GM23338 (cell line): ENCODE measurements at regions not wholly inside any gene's neighbourhood (a gene's known extent, or its start where the extent isn't known, plus 50 kb on each side); places are given as distances from the start of the nearest gene placed in this dataset.

ENCODE experiments used
- ATAC-seq: fragments of 200-7000 bp; cut with Tn5 transposase; 3 replicates; pipeline ENCODE4 v1.9.1; 2020
- DNase-seq: peaks from one replicate; pipeline ENCODE4 v3.0.0-alpha.2; 2015; ENCODE audit warnings: low spot score
- H2AFZ ChIP-seq: fragments of 200-600 bp; sonication (generic); 2 replicates; pipeline ENCODE4 v1.8.0; 2016; ENCODE audit warnings: antibody characterized with exemption, mild to moderate bottlenecking, moderate library complexity
- H3F3A ChIP-seq: fragments of 200-600 bp; sonication (generic); replicated peaks from 2 replicates; pipeline ENCODE4 v1.8.0; 2017; ENCODE audit warnings: antibody characterized with exemption, mixed run types, low read depth
- H3K27ac ChIP-seq: fragments of 200-600 bp; sonication (generic); 2 replicates; pipeline ENCODE4 v1.6.1; 2016; ENCODE audit warnings: low read depth
- H3K27me3 ChIP-seq: fragments of 200-600 bp; sonication (generic); 2 replicates; pipeline ENCODE4 v1.8.0; 2016; ENCODE audit warnings: mild to moderate bottlenecking, mixed run types, moderate library complexity; ENCODE audit not compliant: insufficient read depth
- H3K36me3 ChIP-seq: fragments of 200-600 bp; sonication (generic); 2 replicates; pipeline ENCODE4 v1.8.0; 2016; ENCODE audit warnings: mild to moderate bottlenecking; ENCODE audit not compliant: insufficient read depth
- H3K4me1 ChIP-seq: fragments of 200-600 bp; sonication (generic); 2 replicates; pipeline ENCODE4 v1.8.0; 2016; ENCODE audit warnings: mild to moderate bottlenecking, moderate library complexity; ENCODE audit not compliant: insufficient read depth
- H3K4me2 ChIP-seq: fragments of 200-600 bp; sonication (generic); 2 replicates; pipeline ENCODE4 v1.7.1; 2017; ENCODE audit warnings: mixed run types
- H3K4me3 ChIP-seq: fragments of 200-600 bp; sonication (generic); 2 replicates; pipeline ENCODE4 v1.6.1; 2016; ENCODE audit warnings: mixed run types
- H3K79me2 ChIP-seq: fragments of 200-600 bp; sonication (generic); replicated peaks from 2 replicates; pipeline ENCODE4 v1.8.0; 2017; ENCODE audit warnings: mild to moderate bottlenecking; ENCODE audit not compliant: insufficient read depth
- H3K9me2 ChIP-seq: fragments of 200-600 bp; sonication (generic); 2 replicates; pipeline ENCODE4 v1.8.0; 2017; ENCODE audit not compliant: insufficient read depth
- H4K20me1 ChIP-seq: fragments of 200-600 bp; sonication (generic); replicated peaks from 2 replicates; pipeline ENCODE4 v1.8.0; 2017; ENCODE audit warnings: mild to moderate bottlenecking; ENCODE audit not compliant: insufficient read depth
- H3K27ac Mint-ChIP-seq: 2 replicates; pipeline ENCODE4 v1.8.0; 2020; ENCODE audit warnings: inconsistent platforms, mild to moderate bottlenecking, moderate library complexity, mixed read lengths
- H3K27me3 Mint-ChIP-seq: 3 replicates; pipeline ENCODE4 v1.8.0; 2022; ENCODE audit warnings: low read depth, mild to moderate bottlenecking, moderate library complexity, mixed read lengths, inconsistent platforms; ENCODE audit not compliant: insufficient read depth, poor library complexity
- H3K36me3 Mint-ChIP-seq: 3 replicates; pipeline ENCODE4 v1.8.0; 2021; ENCODE audit warnings: low read depth, mild to moderate bottlenecking, inconsistent platforms, moderate library complexity, mixed read lengths
- H3K4me1 Mint-ChIP-seq: 3 replicates; pipeline ENCODE4 v1.8.0; 2020; ENCODE audit warnings: mild to moderate bottlenecking, inconsistent platforms, mixed read lengths
- H3K4me3 Mint-ChIP-seq: 3 replicates; pipeline ENCODE4 v1.8.0; 2021; ENCODE audit warnings: moderate library complexity, mild to moderate bottlenecking, inconsistent platforms, mixed read lengths
- H3K9me3 Mint-ChIP-seq: 3 replicates; pipeline ENCODE4 v1.8.0; 2020; ENCODE audit warnings: moderate library complexity, mild to moderate bottlenecking, inconsistent platforms, mixed read lengths
- CREB1 ChIP-seq: fragments of 250-450 bp; sonication (Bioruptor Pico); IDR thresholded peaks from 2 replicates; pipeline ENCODE4 v1.5.0; 2020; ENCODE audit warnings: low read depth, mild to moderate bottlenecking, moderate library complexity
- EZH2 ChIP-seq: fragments of 200-600 bp; sonication (generic); IDR thresholded peaks from one replicate; pipeline ENCODE4 v1.8.0; 2017; ENCODE audit warnings: antibody characterized with exemption, mild to moderate bottlenecking, low read depth; ENCODE audit not compliant: unreplicated experiment
- JUNB ChIP-seq: IDR thresholded peaks from one replicate; pipeline ENCODE4 v1.6.1; 2016; ENCODE audit warnings: antibody characterized with exemption; ENCODE audit not compliant: unreplicated experiment
- POLR2AphosphoS5 ChIP-seq: IDR thresholded peaks from 2 replicates; pipeline ENCODE4 v1.6.1; 2016; ENCODE audit warnings: antibody characterized with exemption, low read depth
- TF ChIP-seq, protein P1 (sequence below): IDR thresholded peaks from one replicate; pipeline ENCODE4 v1.6.1; 2018; ENCODE audit warnings: antibody characterized with exemption; ENCODE audit not compliant: unreplicated experiment
- TF ChIP-seq, protein P2 (sequence below), 2 experiments: fragments of 200-600 bp in 1 of 2; sonication (generic) in 1 of 2; conservative IDR thresholded peaks; 2 replicates each; pipeline versions ENCODE4 v1.5.1 to v1.6.1; 2016 to 2017; ENCODE audit warnings: antibody characterized with exemption in 2 of 2, low read depth in 2 of 2, mild to moderate bottlenecking in 2 of 2, moderate library complexity in 1 of 2
- TF ChIP-seq, protein P3 (sequence below): fragments of 250-450 bp; sonication (Bioruptor Pico); IDR thresholded peaks from 2 replicates; pipeline ENCODE4 v1.5.0; 2020; ENCODE audit warnings: mild to moderate bottlenecking, moderate library complexity

DNA sequence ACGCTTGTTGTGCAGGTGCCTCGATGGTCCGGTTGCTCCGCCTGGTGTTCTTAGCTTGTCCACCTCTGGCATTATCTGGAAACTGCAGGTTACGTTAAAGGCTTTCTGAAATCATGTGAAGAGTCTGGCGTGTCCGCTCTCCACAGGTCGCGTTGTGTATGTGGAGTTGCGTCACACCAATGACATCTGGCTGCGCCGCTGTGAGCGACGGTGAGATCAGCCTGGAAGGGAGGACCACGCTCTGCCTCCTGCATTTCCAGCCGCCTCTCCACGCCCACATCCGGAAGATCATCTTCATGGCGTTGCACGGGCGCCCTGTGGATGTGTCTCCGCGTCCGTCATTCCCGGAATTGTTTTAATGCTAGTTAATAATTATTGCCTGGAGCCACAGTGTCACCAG, 50.6 kb upstream of the GALNT9 start:
- no peak for ATAC-seq

GRCh38 chr12:132379576-132379975, 50.2 kb upstream of the GALNT9 start:
- H3K4me3 ChIP-seq, result no peak overlapping the region
- peaks cover 53% of the 10 kb centered on the region for H3K27me3 ChIP-seq
- H3F3A ChIP-seq, result no peaks in the 10 kb centered on the region

More for the DNA sequence above, 50.6 kb upstream of the GALNT9 start:
- H3K4me1 Mint-ChIP-seq, result peaks cover 12% of the 10 kb centered on the region
- no peak for DNase-seq
- Histone ChIP-seq H3K36me3 (no peaks in the 10 kb centered on the region), H4K20me1 (no peaks in the 10 kb centered on the region), H3K4me3 (no peak overlapping the region), H3F3A (no peaks in the 10 kb centered on the region), H3K27me3 (peaks cover 57% of the 10 kb centered on the region), H2AFZ (no peak overlapping the region), H3K79me2 (no peaks in the 10 kb centered on the region), H3K27ac (no peak overlapping the region), H3K4me1 (no peaks in the 10 kb centered on the region), H3K4me2 (no peak overlapping the region), H3K9me2 (no peaks in the 10 kb centered on the region)
- no peaks in the 10 kb centered on the region for H3K9me3 Mint-ChIP-seq
- no peak overlapping the region for H3K4me3 Mint-ChIP-seq
- peaks cover 30% of the 10 kb centered on the region for H3K27me3 Mint-ChIP-seq
- TF ChIP-seq POLR2AphosphoS5 (no peak), JUNB (no peak), EZH2 (no peak), CREB1 (CRISPR knock-in tag) (no peak)
- TF ChIP-seq, protein P1, sequence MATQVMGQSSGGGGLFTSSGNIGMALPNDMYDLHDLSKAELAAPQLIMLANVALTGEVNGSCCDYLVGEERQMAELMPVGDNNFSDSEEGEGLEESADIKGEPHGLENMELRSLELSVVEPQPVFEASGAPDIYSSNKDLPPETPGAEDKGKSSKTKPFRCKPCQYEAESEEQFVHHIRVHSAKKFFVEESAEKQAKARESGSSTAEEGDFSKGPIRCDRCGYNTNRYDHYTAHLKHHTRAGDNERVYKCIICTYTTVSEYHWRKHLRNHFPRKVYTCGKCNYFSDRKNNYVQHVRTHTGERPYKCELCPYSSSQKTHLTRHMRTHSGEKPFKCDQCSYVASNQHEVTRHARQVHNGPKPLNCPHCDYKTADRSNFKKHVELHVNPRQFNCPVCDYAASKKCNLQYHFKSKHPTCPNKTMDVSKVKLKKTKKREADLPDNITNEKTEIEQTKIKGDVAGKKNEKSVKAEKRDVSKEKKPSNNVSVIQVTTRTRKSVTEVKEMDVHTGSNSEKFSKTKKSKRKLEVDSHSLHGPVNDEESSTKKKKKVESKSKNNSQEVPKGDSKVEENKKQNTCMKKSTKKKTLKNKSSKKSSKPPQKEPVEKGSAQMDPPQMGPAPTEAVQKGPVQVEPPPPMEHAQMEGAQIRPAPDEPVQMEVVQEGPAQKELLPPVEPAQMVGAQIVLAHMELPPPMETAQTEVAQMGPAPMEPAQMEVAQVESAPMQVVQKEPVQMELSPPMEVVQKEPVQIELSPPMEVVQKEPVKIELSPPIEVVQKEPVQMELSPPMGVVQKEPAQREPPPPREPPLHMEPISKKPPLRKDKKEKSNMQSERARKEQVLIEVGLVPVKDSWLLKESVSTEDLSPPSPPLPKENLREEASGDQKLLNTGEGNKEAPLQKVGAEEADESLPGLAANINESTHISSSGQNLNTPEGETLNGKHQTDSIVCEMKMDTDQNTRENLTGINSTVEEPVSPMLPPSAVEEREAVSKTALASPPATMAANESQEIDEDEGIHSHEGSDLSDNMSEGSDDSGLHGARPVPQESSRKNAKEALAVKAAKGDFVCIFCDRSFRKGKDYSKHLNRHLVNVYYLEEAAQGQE, result no peak
- TF ChIP-seq, protein P2, sequence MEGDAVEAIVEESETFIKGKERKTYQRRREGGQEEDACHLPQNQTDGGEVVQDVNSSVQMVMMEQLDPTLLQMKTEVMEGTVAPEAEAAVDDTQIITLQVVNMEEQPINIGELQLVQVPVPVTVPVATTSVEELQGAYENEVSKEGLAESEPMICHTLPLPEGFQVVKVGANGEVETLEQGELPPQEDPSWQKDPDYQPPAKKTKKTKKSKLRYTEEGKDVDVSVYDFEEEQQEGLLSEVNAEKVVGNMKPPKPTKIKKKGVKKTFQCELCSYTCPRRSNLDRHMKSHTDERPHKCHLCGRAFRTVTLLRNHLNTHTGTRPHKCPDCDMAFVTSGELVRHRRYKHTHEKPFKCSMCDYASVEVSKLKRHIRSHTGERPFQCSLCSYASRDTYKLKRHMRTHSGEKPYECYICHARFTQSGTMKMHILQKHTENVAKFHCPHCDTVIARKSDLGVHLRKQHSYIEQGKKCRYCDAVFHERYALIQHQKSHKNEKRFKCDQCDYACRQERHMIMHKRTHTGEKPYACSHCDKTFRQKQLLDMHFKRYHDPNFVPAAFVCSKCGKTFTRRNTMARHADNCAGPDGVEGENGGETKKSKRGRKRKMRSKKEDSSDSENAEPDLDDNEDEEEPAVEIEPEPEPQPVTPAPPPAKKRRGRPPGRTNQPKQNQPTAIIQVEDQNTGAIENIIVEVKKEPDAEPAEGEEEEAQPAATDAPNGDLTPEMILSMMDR (conservative IDR thresholded peaks at IDR 0.05; ENCODE audit: low read depth in 2 of 2), result no peak
- no peak overlapping the region for H3K27ac Mint-ChIP-seq
- no peaks in the 10 kb centered on the region for H3K36me3 Mint-ChIP-seq

More at GRCh38 chr12:132379576-132379975, 50.2 kb upstream of the GALNT9 start:
- Histone ChIP-seq H3K79me2 (no peaks in the 10 kb centered on the region), H4K20me1 (no peaks in the 10 kb centered on the region), H3K36me3 (no peaks in the 10 kb centered on the region), H3K4me1 (no peaks in the 10 kb centered on the region), H2AFZ (no peak overlapping the region), H3K4me2 (no peak overlapping the region), H3K27ac (no peak overlapping the region), H3K9me2 (no peaks in the 10 kb centered on the region)
- no peaks in the 10 kb centered on the region for H3K9me3 Mint-ChIP-seq
- H3K36me3 Mint-ChIP-seq, result no peaks in the 10 kb centered on the region
- peaks cover 14% of the 10 kb centered on the region for H3K4me1 Mint-ChIP-seq
- ATAC-seq, result no peak
- H3K27ac Mint-ChIP-seq, result no peak overlapping the region
- TF ChIP-seq, protein P2 (conservative IDR thresholded peaks at IDR 0.05; ENCODE audit: low read depth in 2 of 2), result no peak
- TF ChIP-seq, protein P3, sequence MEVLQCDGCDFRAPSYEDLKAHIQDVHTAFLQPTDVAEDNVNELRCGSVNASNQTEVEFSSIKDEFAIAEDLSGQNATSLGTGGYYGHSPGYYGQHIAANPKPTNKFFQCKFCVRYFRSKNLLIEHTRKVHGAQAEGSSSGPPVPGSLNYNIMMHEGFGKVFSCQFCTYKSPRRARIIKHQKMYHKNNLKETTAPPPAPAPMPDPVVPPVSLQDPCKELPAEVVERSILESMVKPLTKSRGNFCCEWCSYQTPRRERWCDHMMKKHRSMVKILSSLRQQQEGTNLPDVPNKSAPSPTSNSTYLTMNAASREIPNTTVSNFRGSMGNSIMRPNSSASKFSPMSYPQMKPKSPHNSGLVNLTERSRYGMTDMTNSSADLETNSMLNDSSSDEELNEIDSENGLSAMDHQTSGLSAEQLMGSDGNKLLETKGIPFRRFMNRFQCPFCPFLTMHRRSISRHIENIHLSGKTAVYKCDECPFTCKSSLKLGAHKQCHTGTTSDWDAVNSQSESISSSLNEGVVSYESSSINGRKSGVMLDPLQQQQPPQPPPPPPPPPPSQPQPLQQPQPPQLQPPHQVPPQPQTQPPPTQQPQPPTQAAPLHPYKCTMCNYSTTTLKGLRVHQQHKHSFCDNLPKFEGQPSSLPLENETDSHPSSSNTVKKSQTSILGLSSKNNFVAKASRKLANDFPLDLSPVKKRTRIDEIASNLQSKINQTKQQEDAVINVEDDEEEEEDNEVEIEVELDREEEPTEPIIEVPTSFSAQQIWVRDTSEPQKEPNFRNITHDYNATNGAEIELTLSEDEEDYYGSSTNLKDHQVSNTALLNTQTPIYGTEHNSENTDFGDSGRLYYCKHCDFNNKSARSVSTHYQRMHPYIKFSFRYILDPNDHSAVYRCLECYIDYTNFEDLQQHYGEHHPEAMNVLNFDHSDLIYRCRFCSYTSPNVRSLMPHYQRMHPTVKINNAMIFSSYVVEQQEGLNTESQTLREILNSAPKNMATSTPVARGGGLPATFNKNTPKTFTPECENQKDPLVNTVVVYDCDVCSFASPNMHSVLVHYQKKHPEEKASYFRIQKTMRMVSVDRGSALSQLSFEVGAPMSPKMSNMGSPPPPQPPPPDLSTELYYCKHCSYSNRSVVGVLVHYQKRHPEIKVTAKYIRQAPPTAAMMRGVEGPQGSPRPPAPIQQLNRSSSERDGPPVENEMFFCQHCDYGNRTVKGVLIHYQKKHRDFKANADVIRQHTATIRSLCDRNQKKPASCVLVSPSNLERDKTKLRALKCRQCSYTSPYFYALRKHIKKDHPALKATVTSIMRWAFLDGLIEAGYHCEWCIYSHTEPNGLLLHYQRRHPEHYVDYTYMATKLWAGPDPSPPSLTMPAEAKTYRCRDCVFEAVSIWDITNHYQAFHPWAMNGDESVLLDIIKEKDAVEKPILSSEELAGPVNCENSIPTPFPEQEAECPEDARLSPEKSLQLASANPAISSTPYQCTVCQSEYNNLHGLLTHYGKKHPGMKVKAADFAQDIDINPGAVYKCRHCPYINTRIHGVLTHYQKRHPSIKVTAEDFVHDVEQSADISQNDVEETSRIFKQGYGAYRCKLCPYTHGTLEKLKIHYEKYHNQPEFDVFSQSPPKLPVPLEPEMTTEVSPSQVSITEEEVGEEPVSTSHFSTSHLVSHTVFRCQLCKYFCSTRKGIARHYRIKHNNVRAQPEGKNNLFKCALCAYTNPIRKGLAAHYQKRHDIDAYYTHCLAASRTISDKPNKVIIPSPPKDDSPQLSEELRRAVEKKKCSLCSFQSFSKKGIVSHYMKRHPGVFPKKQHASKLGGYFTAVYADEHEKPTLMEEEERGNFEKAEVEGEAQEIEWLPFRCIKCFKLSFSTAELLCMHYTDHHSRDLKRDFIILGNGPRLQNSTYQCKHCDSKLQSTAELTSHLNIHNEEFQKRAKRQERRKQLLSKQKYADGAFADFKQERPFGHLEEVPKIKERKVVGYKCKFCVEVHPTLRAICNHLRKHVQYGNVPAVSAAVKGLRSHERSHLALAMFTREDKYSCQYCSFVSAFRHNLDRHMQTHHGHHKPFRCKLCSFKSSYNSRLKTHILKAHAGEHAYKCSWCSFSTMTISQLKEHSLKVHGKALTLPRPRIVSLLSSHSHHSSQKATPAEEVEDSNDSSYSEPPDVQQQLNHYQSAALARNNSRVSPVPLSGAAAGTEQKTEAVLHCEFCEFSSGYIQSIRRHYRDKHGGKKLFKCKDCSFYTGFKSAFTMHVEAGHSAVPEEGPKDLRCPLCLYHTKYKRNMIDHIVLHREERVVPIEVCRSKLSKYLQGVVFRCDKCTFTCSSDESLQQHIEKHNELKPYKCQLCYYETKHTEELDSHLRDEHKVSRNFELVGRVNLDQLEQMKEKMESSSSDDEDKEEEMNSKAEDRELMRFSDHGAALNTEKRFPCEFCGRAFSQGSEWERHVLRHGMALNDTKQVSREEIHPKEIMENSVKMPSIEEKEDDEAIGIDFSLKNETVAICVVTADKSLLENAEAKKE (CRISPR knock-in tag), result no peak
- H3K27me3 Mint-ChIP-seq, result peaks cover 32% of the 10 kb centered on the region
- DNase-seq, result no peak
- H3K4me3 Mint-ChIP-seq, result no peak overlapping the region
